Body of pancreas (tissue), 4 donors: ENCODE measurements at regions not wholly inside any gene's neighbourhood (a gene's known extent, or its start where the extent isn't known, plus 50 kb on each side); places are given as distances from the start of the nearest gene placed in this dataset.
"Not testable (repeated sequence)": the region's sequence is repeated elsewhere in the genome, so short reads cannot be mapped to it uniquely, and the experiment has no call there.

ENCODE experiments used
- ATAC-seq: fragments of 150-250 bp; one replicate; pipeline ENCODE4 v1.9.1; 2016
- DNase-seq, 4 donors: peaks; one replicate each; pipeline ENCODE4 v3.0.0-alpha.2; 2019
- H3K27ac ChIP-seq, 4 donors: fragments of 200-600 bp; sonication (generic); 1 replicate in 3 of 4; 2 replicates in 1 of 4; pipeline versions ENCODE4 v1.5.1 to v1.6.1; 2016 to 2019; ENCODE audit warnings: mild to moderate bottlenecking in 1 of 4, mixed read lengths in 1 of 4, moderate library complexity in 1 of 4
- H3K27me3 ChIP-seq, 2 donors: fragments of 200-600 bp; sonication (generic); one replicate each; pipeline ENCODE4 v1.6.0; 2016; ENCODE audit warnings: mild to moderate bottlenecking in 1 of 2
- H3K36me3 ChIP-seq, 2 donors: fragments of 200-600 bp; sonication (generic); replicated peaks in 1 of 2; 2 replicates each; pipeline ENCODE4 v1.5.1; 2016; ENCODE audit warnings: low read depth in 2 of 2; ENCODE audit not compliant: insufficient read depth in 1 of 2
- H3K4me1 ChIP-seq: fragments of 200-600 bp; sonication (generic); one replicate; pipeline ENCODE4 v1.6.0; 2016
- H3K4me3 ChIP-seq, 2 donors: fragments of 200-600 bp; sonication (generic); 1 replicate in 1 of 2; 2 replicates in 1 of 2; pipeline ENCODE4 v1.5.1; 2016 to 2019
- H3K9me3 ChIP-seq, 3 donors: fragments of 200-600 bp; sonication (generic); 1 replicate in 2 of 3; 2 replicates in 1 of 3; pipeline ENCODE4 v1.5.1; 2016
- CTCF ChIP-seq, 7 experiments: fragments of 450-650 bp in 4 of 7; fragments of 200-600 bp in 3 of 7; sonication (generic) in 3 of 7; IDR thresholded peaks; one replicate each; pipeline ENCODE4 v1.5.1; 2016 to 2019; ENCODE audit warnings: antibody characterized with exemption in 7 of 7
- POLR2A ChIP-seq, 3 donors: fragments of 450-650 bp; IDR thresholded peaks; one replicate each; pipeline ENCODE4 v1.6.1; 2016; ENCODE audit warnings: antibody characterized with exemption in 3 of 3, mild to moderate bottlenecking in 2 of 3
- WGBS, 2 donors: methylation state at CpG; one replicate each; pipeline ENCODE4 v1.1.5; 2017; 5-methylcytosine and 5-hydroxymethylcytosine counted together
- intact Hi-C: fragments of 100-400 bp; cut with DNase I; formaldehyde crosslinking; loops from one replicate; pipeline ENCODE4 v1.15.1; 2023

GRCh38 chr6:2314641-2315040 lies 69.2 kb upstream of the GMDS start:
- no peak for ATAC-seq
- Histone ChIP-seq H3K27me3 (no peaks in the 10 kb centered on the region), H3K4me3 (no peak overlapping the region), H3K36me3 (no peaks in the 10 kb centered on the region), H3K27ac (no peak overlapping the region), H3K9me3 (no peaks in the 10 kb centered on the region), H3K4me1 (no peaks in the 10 kb centered on the region)
- 84 to 86% methylated on average over 7 of the region's 7 CpGs for WGBS, 2 donors
- intact Hi-C loops = no loop called here
- DNase-seq = no peak
- TF ChIP-seq POLR2A (IDR thresholded peaks at IDR 0.05) = no peak
- TF ChIP-seq CTCF (IDR thresholded peaks at IDR 0.05) = no peak

- H3K4me1 ChIP-seq = no peaks in the 10 kb centered on the region
- ATAC-seq (no peak), DNase-seq (no peak)
- TF ChIP-seq CTCF (IDR thresholded peaks at IDR 0.05) (no peak), POLR2A (IDR thresholded peaks at IDR 0.05) (no peak)
- no peaks in the 10 kb centered on the region for H3K9me3 ChIP-seq
- no peaks in the 10 kb centered on the region for H3K27me3 ChIP-seq
- intact Hi-C loops = no loop called here
- no peak overlapping the region for H3K4me3 ChIP-seq
- H3K36me3 ChIP-seq = no peaks in the 10 kb centered on the region
- no peak overlapping the region for H3K27ac ChIP-seq
Measured at GRCh38 chr6:2310042-2310441, 64.6 kb upstream of the GMDS start.

GRCh38 chr6:2309122-2309521 lies 63.7 kb upstream of the GMDS start:
- H3K4me3 ChIP-seq = no peak overlapping the region
- H3K27me3 ChIP-seq = no peaks in the 10 kb centered on the region
- TF ChIP-seq CTCF (IDR thresholded peaks at IDR 0.05) (no peak), POLR2A (IDR thresholded peaks at IDR 0.05) (no peak)
- H3K27ac ChIP-seq = no peak overlapping the region
- intact Hi-C loops = no loop called here
- no peaks in the 10 kb centered on the region for H3K9me3 ChIP-seq
- WGBS, 2 donors = 98 to 99% methylated on average over 4 of the region's 4 CpGs
- ATAC-seq (no peak), DNase-seq (no peak)
- H3K36me3 ChIP-seq = no peaks in the 10 kb centered on the region
- H3K4me1 ChIP-seq = no peaks in the 10 kb centered on the region

GRCh38 chr6:2307799-2308198 lies 62.4 kb upstream of the GMDS start:
- TF ChIP-seq CTCF (IDR thresholded peaks at IDR 0.05) = no peak
- no peak for TF ChIP-seq POLR2A (IDR thresholded peaks at IDR 0.05)
- intact Hi-C loops = no loop called here
- ATAC-seq (no peak), DNase-seq (no peak)
- Histone ChIP-seq H3K27ac (no peak overlapping the region), H3K4me1 (no peaks in the 10 kb centered on the region), H3K4me3 (no peak overlapping the region), H3K36me3 (no peaks in the 10 kb centered on the region), H3K9me3 (no peaks in the 10 kb centered on the region), H3K27me3 (no peaks in the 10 kb centered on the region)
- WGBS, 2 donors = 96 to 98% methylated on average over 3 of the region's 3 CpGs

GRCh38 chr6:2305951-2306350 lies 60.5 kb upstream of the GMDS start:
- no peak for TF ChIP-seq POLR2A (IDR thresholded peaks at IDR 0.05)
- TF ChIP-seq CTCF (IDR thresholded peaks at IDR 0.05) = no peak
- Histone ChIP-seq H3K4me1 (no peaks in the 10 kb centered on the region), H3K36me3 (no peaks in the 10 kb centered on the region), H3K27ac (no peak overlapping the region), H3K27me3 (no peaks in the 10 kb centered on the region), H3K9me3 (no peaks in the 10 kb centered on the region), H3K4me3 (no peak overlapping the region)
- WGBS, 2 donors = 94 to 98% methylated on average over 5 of the region's 5 CpGs
- intact Hi-C loops = no loop called here
- no peak for DNase-seq
- no peak for ATAC-seq

- 95 to 96% methylated on average over 5 of the region's 5 CpGs for WGBS, 2 donors
- H3K4me3 ChIP-seq, H3K4me1 ChIP-seq, ATAC-seq, H3K9me3 ChIP-seq, intact Hi-C loops, DNase-seq, H3K27me3 ChIP-seq, H3K27ac ChIP-seq, H3K36me3 ChIP-seq: not testable (repeated sequence)
Measured at GRCh38 chr6:2302482-2302881, 57.1 kb upstream of the GMDS start.
